ENCODE measurements at regions not wholly inside any gene's neighbourhood (a gene's known extent, or its start where the extent isn't known, plus 50 kb on each side); places are given as distances from the start of the nearest gene placed in this dataset.

- TF ChIP-seq NFRKB (IDR thresholded peaks at IDR 0.05), result no peak
- TF ChIP-seq FOXK2 (IDR thresholded peaks at IDR 0.05), result no peak
- TF ChIP-seq, protein P1, sequence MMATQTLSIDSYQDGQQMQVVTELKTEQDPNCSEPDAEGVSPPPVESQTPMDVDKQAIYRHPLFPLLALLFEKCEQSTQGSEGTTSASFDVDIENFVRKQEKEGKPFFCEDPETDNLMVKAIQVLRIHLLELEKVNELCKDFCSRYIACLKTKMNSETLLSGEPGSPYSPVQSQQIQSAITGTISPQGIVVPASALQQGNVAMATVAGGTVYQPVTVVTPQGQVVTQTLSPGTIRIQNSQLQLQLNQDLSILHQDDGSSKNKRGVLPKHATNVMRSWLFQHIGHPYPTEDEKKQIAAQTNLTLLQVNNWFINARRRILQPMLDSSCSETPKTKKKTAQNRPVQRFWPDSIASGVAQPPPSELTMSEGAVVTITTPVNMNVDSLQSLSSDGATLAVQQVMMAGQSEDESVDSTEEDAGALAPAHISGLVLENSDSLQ (IDR thresholded peaks at IDR 0.05), result no peak
- no peak for TF ChIP-seq FOXA1 (IDR thresholded peaks at IDR 0.05)
- TF ChIP-seq FOXM1 (IDR thresholded peaks at IDR 0.05; ENCODE audit: borderline replicate concordance), result no peak
- TF ChIP-seq HDGF (IDR thresholded peaks at IDR 0.05; ENCODE audit: borderline replicate concordance), result no peak
- no peak for TF ChIP-seq ZNF384 (IDR thresholded peaks at IDR 0.05)
- no peak for TF ChIP-seq SP1 (IDR thresholded peaks at IDR 0.05)
- TF ChIP-seq SUZ12 (IDR thresholded peaks at IDR 0.05), result no peak
- no peak for TF ChIP-seq TARDBP (IDR thresholded peaks at IDR 0.05)
- no peak for TF ChIP-seq LEF1 (IDR thresholded peaks at IDR 0.05; ENCODE audit: borderline replicate concordance)
- no peak for TF ChIP-seq ARNT (IDR thresholded peaks at IDR 0.05)
- TF ChIP-seq L3MBTL2 (conservative IDR thresholded peaks at IDR 0.05), result no peak
Observed at GRCh38 chr10:30256084-30256483, 93.0 kb downstream of the MTPAP start.
